Mesendoderm (in vitro differentiated cells): ENCODE measurements at regions not wholly inside any gene's neighbourhood (a gene's known extent, or its start where the extent isn't known, plus 50 kb on each side); places are given as distances from the start of the nearest gene placed in this dataset.

Experiments
- DNase-seq: peaks from one replicate; pipeline ENCODE4 v3.0.0; 2013
- H2AK5ac ChIP-seq: 2 replicates; pipeline ENCODE4 v1.6.1; 2013; ENCODE audit warnings: low read length, inconsistent platforms
- H2BK120ac ChIP-seq: 2 replicates; pipeline ENCODE4 v1.6.1; 2013; ENCODE audit warnings: low read depth, mild to moderate bottlenecking, low read length, moderate library complexity, mixed read lengths
- H2BK15ac ChIP-seq: replicated peaks from 2 replicates; pipeline ENCODE4 v1.6.1; 2013; ENCODE audit warnings: low read depth, mild to moderate bottlenecking, moderate library complexity
- H2BK5ac ChIP-seq: 2 replicates; pipeline ENCODE4 v1.6.1; 2013; ENCODE audit warnings: low read length, inconsistent platforms
- H3K18ac ChIP-seq: 2 replicates; pipeline ENCODE4 v1.6.1; 2013; ENCODE audit warnings: mild to moderate bottlenecking, low read length, mixed read lengths
- H3K23ac ChIP-seq: one replicate; pipeline ENCODE4 v1.6.1; 2013; ENCODE audit warnings: low read length
- H3K27ac ChIP-seq: 2 replicates; pipeline ENCODE4 v1.5.1; 2013; ENCODE audit warnings: low read depth, mild to moderate bottlenecking, inconsistent platforms, low read length, moderate library complexity
- H3K27me3 ChIP-seq: 2 replicates; pipeline ENCODE4 v1.6.1; 2013; ENCODE audit warnings: low read length, control low read depth, mild to moderate bottlenecking, inconsistent platforms; ENCODE audit not compliant: insufficient read depth, poor library complexity
- H3K36me3 ChIP-seq: 2 replicates; pipeline ENCODE4 v1.6.1; 2013; ENCODE audit warnings: low read length, inconsistent platforms; ENCODE audit not compliant: control insufficient read depth, insufficient read depth
- H3K4ac ChIP-seq: one replicate; pipeline ENCODE4 v1.6.1; 2013; ENCODE audit warnings: low read depth, mild to moderate bottlenecking, low read length, moderate library complexity
- H3K4me1 ChIP-seq: 2 replicates; pipeline ENCODE4 v1.6.1; 2013; ENCODE audit warnings: low read depth, low read length, inconsistent platforms; ENCODE audit not compliant: control insufficient read depth
- H3K4me2 ChIP-seq: 2 replicates; pipeline ENCODE4 v1.6.1; 2013; ENCODE audit warnings: low read length
- H3K4me3 ChIP-seq: 2 replicates; pipeline ENCODE4 v1.5.1; 2013; ENCODE audit warnings: mild to moderate bottlenecking, low read length
- H3K56ac ChIP-seq: one replicate; pipeline ENCODE4 v1.6.1; 2013; ENCODE audit warnings: low read length
- H3K79me1 ChIP-seq: 2 replicates; pipeline ENCODE4 v1.6.1; 2013; ENCODE audit warnings: low read length, inconsistent platforms
- H3K79me2 ChIP-seq: 2 replicates; pipeline ENCODE4 v1.6.1; 2013; ENCODE audit warnings: mild to moderate bottlenecking, low read length; ENCODE audit not compliant: control insufficient read depth, insufficient read depth
- H3K9ac ChIP-seq: 2 replicates; pipeline ENCODE4 v1.6.1; 2013; ENCODE audit warnings: low read length, inconsistent platforms
- H4K5ac ChIP-seq: one replicate; pipeline ENCODE4 v1.6.1; 2013; ENCODE audit warnings: low read length
- H4K8ac ChIP-seq: one replicate; pipeline ENCODE4 v1.6.1; 2013; ENCODE audit warnings: low read depth, mild to moderate bottlenecking, control low read depth, low read length, moderate library complexity
- WGBS: extraction: QIAGEN DNeasy Blood & Tissue Kit; methylation state at CpG from one replicate; pipeline ENCODE4 v1.1.7; 2013; ENCODE audit warnings: low lambda C conversion rate, missing lambda C conversion rate; ENCODE audit not compliant: insufficient coverage; ENCODE audit errors: extremely low coverage; 5-methylcytosine and 5-hydroxymethylcytosine counted together

GRCh38 chr9:89792189-89793123 lies 187.6 kb downstream of the GADD45G start:
- no peak overlapping the region for H2BK120ac ChIP-seq
- no peak for DNase-seq
- no peak overlapping the region for H3K4me2 ChIP-seq
- no peak overlapping the region for H3K56ac ChIP-seq
- H3K4me1 ChIP-seq: no peaks in the 10 kb centered on the region
- H2AK5ac ChIP-seq: no peak overlapping the region
- H3K36me3 ChIP-seq: no peaks in the 10 kb centered on the region
- no peak overlapping the region for H2BK15ac ChIP-seq
- no peak overlapping the region for H3K27ac ChIP-seq
- H3K4ac ChIP-seq: no peak overlapping the region
- H4K5ac ChIP-seq: no peak overlapping the region
- no peak overlapping the region for H3K18ac ChIP-seq
- H4K8ac ChIP-seq: no peak overlapping the region
- H3K9ac ChIP-seq: no peak overlapping the region
- H3K79me2 ChIP-seq: no peaks in the 10 kb centered on the region
- no peak overlapping the region for H3K23ac ChIP-seq
- no peaks in the 10 kb centered on the region for H3K79me1 ChIP-seq
- no peaks in the 10 kb centered on the region for H3K27me3 ChIP-seq
- WGBS: no CpG with 5 or more reads among the region's 12 CpGs
- H2BK5ac ChIP-seq: no peak overlapping the region
- no peak overlapping the region for H3K4me3 ChIP-seq

DNA sequence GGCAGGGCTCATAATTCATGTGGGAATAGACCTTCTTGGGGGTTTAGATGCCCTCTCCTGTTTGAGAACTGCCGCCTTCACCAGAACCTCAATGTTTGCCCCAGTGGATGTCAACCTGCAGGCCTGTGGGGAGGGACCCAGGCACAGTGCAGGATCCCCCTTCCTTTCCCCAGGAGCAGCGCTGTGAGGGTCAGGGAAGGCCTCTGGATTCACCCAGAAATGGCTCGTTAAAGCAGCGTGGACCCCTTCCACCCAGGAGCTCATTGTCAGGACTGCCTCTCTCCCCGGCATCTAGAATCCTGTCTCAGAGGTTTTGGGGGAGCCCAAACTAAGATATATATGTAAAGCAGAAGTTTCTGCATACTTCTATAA lies 188.3 kb downstream of the GADD45G start:
- no peak overlapping the region for H3K4me3 ChIP-seq
- H3K4me2 ChIP-seq: no peak overlapping the region
- no peak overlapping the region for H2BK5ac ChIP-seq
- no peak overlapping the region for H3K27ac ChIP-seq
- no peak overlapping the region for H4K8ac ChIP-seq
- no peak for DNase-seq
- no peaks in the 10 kb centered on the region for H3K36me3 ChIP-seq
- no peak overlapping the region for H2AK5ac ChIP-seq
- H3K79me2 ChIP-seq: no peaks in the 10 kb centered on the region
- WGBS: no CpG with 5 or more reads among the region's 5 CpGs
- H3K9ac ChIP-seq: no peak overlapping the region
- no peak overlapping the region for H3K4ac ChIP-seq
- no peaks in the 10 kb centered on the region for H3K4me1 ChIP-seq
- no peak overlapping the region for H3K56ac ChIP-seq
- H3K27me3 ChIP-seq: no peaks in the 10 kb centered on the region
- H3K79me1 ChIP-seq: no peaks in the 10 kb centered on the region
- H3K23ac ChIP-seq: no peak overlapping the region
- no peak overlapping the region for H4K5ac ChIP-seq
- no peak overlapping the region for H2BK15ac ChIP-seq
- no peak overlapping the region for H3K18ac ChIP-seq
- no peak overlapping the region for H2BK120ac ChIP-seq

DNA sequence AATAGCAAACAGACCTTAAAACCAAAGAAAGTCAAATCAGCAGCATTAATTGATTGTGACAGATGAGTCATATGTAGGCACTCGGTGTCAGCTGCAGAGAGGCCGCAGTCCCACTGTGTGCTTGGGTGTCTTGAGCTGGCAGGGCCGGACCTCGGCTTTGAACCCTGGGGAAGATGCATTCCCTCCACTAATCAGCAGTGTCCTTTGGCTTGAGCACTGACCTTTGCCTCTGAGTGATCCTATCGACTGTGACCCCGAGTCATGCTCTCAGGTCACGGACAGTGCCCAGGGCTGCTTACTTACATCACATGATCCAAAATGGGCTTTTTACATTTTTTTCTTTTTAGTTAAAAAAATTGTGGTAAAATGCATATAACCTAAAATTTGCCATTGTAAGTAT lies 188.7 kb downstream of the GADD45G start:
- no peak overlapping the region for H4K5ac ChIP-seq
- no peak for DNase-seq
- no peak overlapping the region for H3K4ac ChIP-seq
- no peak overlapping the region for H3K18ac ChIP-seq
- no peak overlapping the region for H2AK5ac ChIP-seq
- no peak overlapping the region for H3K4me2 ChIP-seq
- WGBS: no CpG with 5 or more reads among the region's 7 CpGs
- no peaks in the 10 kb centered on the region for H3K79me2 ChIP-seq
- no peaks in the 10 kb centered on the region for H3K4me1 ChIP-seq
- no peak overlapping the region for H2BK15ac ChIP-seq
- H4K8ac ChIP-seq: no peak overlapping the region
- no peak overlapping the region for H3K23ac ChIP-seq
- no peaks in the 10 kb centered on the region for H3K36me3 ChIP-seq
- H3K56ac ChIP-seq: no peak overlapping the region
- no peak overlapping the region for H2BK120ac ChIP-seq
- H3K79me1 ChIP-seq: no peaks in the 10 kb centered on the region
- H2BK5ac ChIP-seq: no peak overlapping the region
- no peak overlapping the region for H3K27ac ChIP-seq
- H3K27me3 ChIP-seq: no peaks in the 10 kb centered on the region
- no peak overlapping the region for H3K4me3 ChIP-seq
- H3K9ac ChIP-seq: no peak overlapping the region

GRCh38 chr9:89794918-89795317 lies 190.1 kb downstream of the GADD45G start:
- H3K23ac ChIP-seq: no peak overlapping the region
- no CpG with 5 or more reads among the region's 10 CpGs for WGBS
- no peak overlapping the region for H2BK5ac ChIP-seq
- no peak for DNase-seq
- no peak overlapping the region for H3K4me2 ChIP-seq
- H3K4ac ChIP-seq: no peak overlapping the region
- H4K8ac ChIP-seq: no peak overlapping the region
- no peak overlapping the region for H3K56ac ChIP-seq
- H3K4me3 ChIP-seq: no peak overlapping the region
- H3K79me2 ChIP-seq: no peaks in the 10 kb centered on the region
- H2BK15ac ChIP-seq: no peak overlapping the region
- no peak overlapping the region for H3K9ac ChIP-seq
- H3K27ac ChIP-seq: no peak overlapping the region
- H4K5ac ChIP-seq: no peak overlapping the region
- no peaks in the 10 kb centered on the region for H3K79me1 ChIP-seq
- H2AK5ac ChIP-seq: no peak overlapping the region
- no peak overlapping the region for H2BK120ac ChIP-seq
- no peaks in the 10 kb centered on the region for H3K4me1 ChIP-seq
- H3K18ac ChIP-seq: no peak overlapping the region
- H3K36me3 ChIP-seq: no peaks in the 10 kb centered on the region
- H3K27me3 ChIP-seq: no peaks in the 10 kb centered on the region

DNA sequence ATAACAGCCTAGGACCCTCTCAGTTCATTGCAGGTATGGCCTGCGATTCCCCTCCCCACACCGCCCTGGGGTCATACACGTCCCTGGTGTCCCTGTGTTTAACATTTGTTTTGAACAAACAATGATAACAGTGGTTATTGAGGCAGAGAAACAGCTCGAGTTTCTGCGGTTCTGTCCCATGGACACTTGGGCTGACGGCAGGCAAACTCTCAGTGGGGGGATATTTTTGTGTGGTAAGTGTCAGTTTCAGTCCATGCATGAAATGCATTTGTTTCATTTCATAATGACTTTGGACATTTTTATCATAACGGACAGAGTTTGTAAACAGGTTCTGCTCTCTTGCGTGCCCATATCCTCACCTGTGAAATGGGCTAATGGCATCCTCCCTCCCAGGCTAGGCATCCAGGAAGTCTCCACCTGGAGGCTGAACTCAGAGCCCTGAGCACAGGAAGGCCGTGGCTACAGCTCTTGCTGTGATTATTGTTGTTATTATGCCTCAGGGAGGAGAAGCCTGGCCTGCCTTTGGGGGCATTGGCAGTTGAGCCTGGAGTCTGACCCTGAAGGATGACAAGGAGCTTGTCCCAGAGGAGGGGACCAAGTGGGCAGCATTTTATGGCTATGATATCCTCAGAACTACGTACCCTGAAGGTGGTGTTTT lies 190.9 kb downstream of the GADD45G start:
- no CpG with 5 or more reads among the region's 10 CpGs for WGBS
- H3K56ac ChIP-seq: no peak overlapping the region
- no peak overlapping the region for H2AK5ac ChIP-seq
- no peaks in the 10 kb centered on the region for H3K27me3 ChIP-seq
- H3K79me1 ChIP-seq: no peaks in the 10 kb centered on the region
- H4K8ac ChIP-seq: no peak overlapping the region
- no peak overlapping the region for H3K18ac ChIP-seq
- no peak overlapping the region for H3K4me2 ChIP-seq
- no peaks in the 10 kb centered on the region for H3K79me2 ChIP-seq
- H3K36me3 ChIP-seq: no peaks in the 10 kb centered on the region
- H2BK15ac ChIP-seq: no peak overlapping the region
- no peak overlapping the region for H3K9ac ChIP-seq
- no peak overlapping the region for H2BK120ac ChIP-seq
- no peak overlapping the region for H3K23ac ChIP-seq
- no peak overlapping the region for H3K4ac ChIP-seq
- H3K4me3 ChIP-seq: no peak overlapping the region
- H3K4me1 ChIP-seq: no peaks in the 10 kb centered on the region
- H2BK5ac ChIP-seq: no peak overlapping the region
- DNase-seq: no peak
- no peak overlapping the region for H3K27ac ChIP-seq
- no peak overlapping the region for H4K5ac ChIP-seq
